CD4-positive, CD25-positive, alpha-beta regulatory T cell (primary cell): ENCODE measurements at regions not wholly inside any gene's neighbourhood (a gene's known extent, or its start where the extent isn't known, plus 50 kb on each side); places are given as distances from the start of the nearest gene placed in this dataset.

Experiments
- ATAC-seq, 2 donors: fragments of 150-1000 bp; cut with Tn5 transposase; one replicate each; pipeline ENCODE4 v1.10.0; 2021; ENCODE audit warnings: low read depth in 2 of 2, moderate number of reproducible peaks in 2 of 2, moderate library complexity in 1 of 2
- DNase-seq, 3 donors: peaks; one replicate each; pipeline versions ENCODE4 v3.0.0 to v3.0.0-alpha.2; 2012 to 2022; ENCODE audit warnings: mixed read lengths in 1 of 3
- H3K27ac ChIP-seq: one replicate; pipeline ENCODE4 v1.7.0; 2013; ENCODE audit warnings: mild to moderate bottlenecking, low read length; ENCODE audit not compliant: insufficient read depth, poor library complexity, severe bottlenecking
- H3K27me3 ChIP-seq: one replicate; pipeline ENCODE4 v1.7.0; 2013; ENCODE audit warnings: low read length; ENCODE audit not compliant: control insufficient read depth, insufficient read depth
- H3K36me3 ChIP-seq: one replicate; pipeline ENCODE4 v1.7.0; 2013; ENCODE audit warnings: mild to moderate bottlenecking, low read length, moderate library complexity; ENCODE audit not compliant: control insufficient read depth, insufficient read depth
- H3K4me1 ChIP-seq: 2 replicates; pipeline ENCODE4 v1.7.0; 2013; ENCODE audit warnings: mild to moderate bottlenecking, low read length; ENCODE audit not compliant: insufficient read depth, control insufficient read depth, poor library complexity, severe bottlenecking
- H3K4me3 ChIP-seq: one replicate; pipeline ENCODE4 v1.7.0; 2013; ENCODE audit warnings: low read depth, mild to moderate bottlenecking, low read length, moderate library complexity
- H3K9me3 ChIP-seq, 2 experiments: 1 replicate in 1 of 2; 2 replicates in 1 of 2; pipeline ENCODE4 v1.7.0; 2013; ENCODE audit warnings: low read length in 2 of 2, mild to moderate bottlenecking in 1 of 2, moderate library complexity in 1 of 2; ENCODE audit not compliant: control insufficient read depth in 2 of 2
- H3K27ac Mint-ChIP-seq, 3 donors: one replicate each; pipeline ENCODE4 v1.8.0; 2020 to 2022; ENCODE audit warnings: mild to moderate bottlenecking in 3 of 3, mixed read lengths in 3 of 3, moderate library complexity in 2 of 3
- H3K27me3 Mint-ChIP-seq: one replicate; pipeline ENCODE4 v1.8.0; 2022; ENCODE audit warnings: mild to moderate bottlenecking, mixed read lengths
- H3K36me3 Mint-ChIP-seq: one replicate; pipeline ENCODE4 v1.8.0; 2020; ENCODE audit warnings: mixed read lengths
- H3K4me1 Mint-ChIP-seq, 4 donors: one replicate each; pipeline ENCODE4 v1.8.0; 2020 to 2022; ENCODE audit warnings: mixed read lengths in 4 of 4, mild to moderate bottlenecking in 1 of 4
- H3K4me3 Mint-ChIP-seq, 4 donors: one replicate each; pipeline ENCODE4 v1.8.0; 2020 to 2022; ENCODE audit warnings: mild to moderate bottlenecking in 4 of 4, mixed read lengths in 4 of 4, moderate library complexity in 3 of 4
- H3K9me3 Mint-ChIP-seq, 7 donors: one replicate each; pipeline ENCODE4 v1.8.0; 2020 to 2022; ENCODE audit warnings: mixed read lengths in 7 of 7, mild to moderate bottlenecking in 3 of 7, moderate library complexity in 2 of 7

GRCh38 chr11:70542811-70543210 is 144.5 kb downstream of the CTTN start:
- Mint-ChIP-seq H3K27ac (no peak overlapping the region), H3K27me3 (no peaks in the 10 kb centered on the region), H3K9me3 (peaks cover 0 to 2% (median 0%) of the 10 kb centered on the region in 7 donors), H3K4me1 (no peaks in the 10 kb centered on the region), H3K36me3 (no peaks in the 10 kb centered on the region), H3K4me3 (no peak overlapping the region)
- Histone ChIP-seq H3K4me3 (no peak overlapping the region), H3K9me3 (no peaks in the 10 kb centered on the region), H3K36me3 (no peaks in the 10 kb centered on the region), H3K27ac (no peak overlapping the region), H3K4me1 (no peaks in the 10 kb centered on the region), H3K27me3 (no peaks in the 10 kb centered on the region)
- ATAC-seq = no peak
- DNase-seq = no peak

GRCh38 chr11:70543611-70544010 is 145.3 kb downstream of the CTTN start:
- Histone ChIP-seq H3K9me3 (no peaks in the 10 kb centered on the region), H3K4me3 (no peak overlapping the region), H3K4me1 (no peaks in the 10 kb centered on the region), H3K36me3 (no peaks in the 10 kb centered on the region), H3K27me3 (no peaks in the 10 kb centered on the region), H3K27ac (no peak overlapping the region)
- Mint-ChIP-seq H3K9me3 (peaks cover 0 to 2% (median 0%) of the 10 kb centered on the region in 7 donors), H3K4me1 (no peaks in the 10 kb centered on the region), H3K27ac (no peak overlapping the region), H3K36me3 (no peaks in the 10 kb centered on the region), H3K4me3 (no peak overlapping the region), H3K27me3 (no peaks in the 10 kb centered on the region)
- ATAC-seq (no peak), DNase-seq (no peak)

GRCh38 chr11:70544067-70544773 is 145.9 kb downstream of the CTTN start:
- Mint-ChIP-seq H3K27ac (no peak overlapping the region), H3K9me3 (peaks cover 0 to 1% (median 0%) of the 10 kb centered on the region in 7 donors), H3K4me1 (no peaks in the 10 kb centered on the region), H3K4me3 (no peak overlapping the region), H3K27me3 (no peaks in the 10 kb centered on the region), H3K36me3 (no peaks in the 10 kb centered on the region)
- H3K27me3 ChIP-seq = no peaks in the 10 kb centered on the region
- no peaks in the 10 kb centered on the region for H3K9me3 ChIP-seq
- ATAC-seq (no peak), DNase-seq (no peak)
- H3K4me3 ChIP-seq = no peak overlapping the region
- no peaks in the 10 kb centered on the region for H3K36me3 ChIP-seq
- no peaks in the 10 kb centered on the region for H3K4me1 ChIP-seq
- no peak overlapping the region for H3K27ac ChIP-seq

GRCh38 chr11:70544774-70545609 is 146.7 kb downstream of the CTTN start:
- H3K27me3 ChIP-seq = no peaks in the 10 kb centered on the region
- Mint-ChIP-seq H3K9me3 (peaks cover 0 to 1% (median 0%) of the 10 kb centered on the region in 7 donors), H3K36me3 (no peaks in the 10 kb centered on the region), H3K27me3 (no peaks in the 10 kb centered on the region), H3K4me3 (no peak overlapping the region), H3K4me1 (no peaks in the 10 kb centered on the region), H3K27ac (no peak overlapping the region)
- no peaks in the 10 kb centered on the region for H3K36me3 ChIP-seq
- no peaks in the 10 kb centered on the region for H3K4me1 ChIP-seq
- H3K4me3 ChIP-seq = no peak overlapping the region
- H3K9me3 ChIP-seq = no peaks in the 10 kb centered on the region
- H3K27ac ChIP-seq = no peak overlapping the region
- DNase-seq = no peak
- ATAC-seq = no peak

GRCh38 chr11:70545610-70545912 is 147.2 kb downstream of the CTTN start:
- H3K4me3 ChIP-seq = no peak overlapping the region
- Mint-ChIP-seq H3K36me3 (no peaks in the 10 kb centered on the region), H3K9me3 (peaks cover 0 to 1% (median 0%) of the 10 kb centered on the region in 7 donors), H3K27ac (no peak overlapping the region), H3K27me3 (no peaks in the 10 kb centered on the region), H3K4me1 (no peaks in the 10 kb centered on the region), H3K4me3 (no peak overlapping the region)
- H3K27me3 ChIP-seq = no peaks in the 10 kb centered on the region
- no peaks in the 10 kb centered on the region for H3K36me3 ChIP-seq
- DNase-seq (no peak), ATAC-seq (no peak)
- no peaks in the 10 kb centered on the region for H3K4me1 ChIP-seq
- no peaks in the 10 kb centered on the region for H3K9me3 ChIP-seq
- H3K27ac ChIP-seq = no peak overlapping the region

- Mint-ChIP-seq H3K4me1 (no peaks in the 10 kb centered on the region), H3K36me3 (no peaks in the 10 kb centered on the region), H3K4me3 (no peak overlapping the region), H3K27me3 (no peaks in the 10 kb centered on the region), H3K27ac (no peak overlapping the region), H3K9me3 (no peaks in the 10 kb centered on the region)
- Histone ChIP-seq H3K4me3 (no peak overlapping the region), H3K27me3 (no peaks in the 10 kb centered on the region), H3K36me3 (no peaks in the 10 kb centered on the region), H3K9me3 (no peaks in the 10 kb centered on the region), H3K4me1 (no peaks in the 10 kb centered on the region), H3K27ac (no peak overlapping the region)
- DNase-seq = no peak
- no peak for ATAC-seq
Observed at GRCh38 chr11:70546191-70546940, 148.0 kb downstream of the CTTN start.

- Histone ChIP-seq H3K9me3 (no peaks in the 10 kb centered on the region), H3K27me3 (no peaks in the 10 kb centered on the region), H3K36me3 (no peaks in the 10 kb centered on the region), H3K27ac (no peak overlapping the region), H3K4me3 (no peak overlapping the region), H3K4me1 (no peaks in the 10 kb centered on the region)
- Mint-ChIP-seq H3K27me3 (no peaks in the 10 kb centered on the region), H3K9me3 (no peaks in the 10 kb centered on the region), H3K36me3 (no peaks in the 10 kb centered on the region), H3K4me1 (no peaks in the 10 kb centered on the region), H3K27ac (no peak overlapping the region), H3K4me3 (no peak overlapping the region)
- ATAC-seq (no peak), DNase-seq (no peak)
Observed at GRCh38 chr11:70547386-70547785, 149.1 kb downstream of the CTTN start.
